ENCODE measurements at regions not wholly inside any gene's neighbourhood (a gene's known extent, or its start where the extent isn't known, plus 50 kb on each side); places are given as distances from the start of the nearest gene placed in this dataset.

DNA sequence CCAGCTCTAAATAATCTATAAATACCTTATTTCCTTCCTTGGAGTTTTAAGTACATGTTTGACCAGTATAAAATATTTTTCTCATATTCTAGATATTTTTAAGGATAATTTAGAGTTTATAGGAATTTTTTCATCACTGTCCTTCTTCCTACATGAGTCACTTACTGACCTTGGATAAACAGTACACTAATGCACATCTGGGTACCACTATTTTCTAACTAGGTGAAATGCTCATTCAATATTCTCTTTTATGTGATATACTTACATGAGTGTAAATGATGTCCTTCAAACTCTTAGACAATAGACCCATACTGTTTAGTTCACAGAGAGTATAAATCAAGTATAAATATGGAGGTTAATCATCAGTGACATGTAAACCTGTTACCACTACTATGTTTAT lies 1574.2 kb upstream of the ACVR2A start:
- DNase-seq (ENCODE audit: low read depth), result no peak

DNA sequence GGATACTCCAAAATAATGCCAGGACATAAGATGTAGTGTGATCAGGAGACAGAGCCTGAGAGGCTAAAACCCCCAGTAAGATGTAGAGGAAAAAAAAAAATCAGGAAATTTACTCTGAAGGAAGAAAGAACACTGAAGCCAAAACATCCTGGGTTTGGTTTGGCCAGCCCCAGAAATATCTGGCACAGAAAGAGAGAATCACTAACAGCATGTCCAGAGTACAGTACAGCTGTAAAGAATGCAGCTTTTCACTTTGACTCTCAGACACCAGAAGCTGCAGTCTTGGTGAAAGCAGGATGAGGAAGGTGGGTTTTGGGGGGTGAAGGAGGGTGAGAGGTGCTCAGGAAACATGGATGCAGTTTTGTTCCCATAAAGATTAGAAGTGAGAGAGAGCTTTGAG lies 1577.7 kb upstream of the ACVR2A start:
- DNase-seq (ENCODE audit: low read depth), result no peak

DNA sequence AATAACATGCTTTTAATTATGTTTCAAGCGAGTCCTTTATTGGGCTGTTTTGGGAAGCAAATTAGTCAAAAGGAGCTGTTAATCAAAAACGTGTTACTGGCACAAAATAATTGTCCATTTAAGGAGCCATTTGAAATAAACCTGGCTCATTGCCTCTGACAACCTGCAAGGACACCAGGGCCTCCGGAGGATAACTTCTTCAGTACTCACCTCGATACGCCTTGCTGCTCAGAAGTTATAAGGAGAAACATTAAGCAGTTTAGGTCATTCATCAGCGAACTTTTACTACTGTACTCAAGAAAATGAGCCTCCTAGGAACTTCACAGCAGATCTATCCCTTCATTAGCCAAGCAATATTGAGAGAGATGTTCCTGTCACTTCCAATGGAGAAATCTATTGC lies 1579.2 kb upstream of the ACVR2A start:
- DNase-seq (ENCODE audit: low read depth), result no peak

DNA sequence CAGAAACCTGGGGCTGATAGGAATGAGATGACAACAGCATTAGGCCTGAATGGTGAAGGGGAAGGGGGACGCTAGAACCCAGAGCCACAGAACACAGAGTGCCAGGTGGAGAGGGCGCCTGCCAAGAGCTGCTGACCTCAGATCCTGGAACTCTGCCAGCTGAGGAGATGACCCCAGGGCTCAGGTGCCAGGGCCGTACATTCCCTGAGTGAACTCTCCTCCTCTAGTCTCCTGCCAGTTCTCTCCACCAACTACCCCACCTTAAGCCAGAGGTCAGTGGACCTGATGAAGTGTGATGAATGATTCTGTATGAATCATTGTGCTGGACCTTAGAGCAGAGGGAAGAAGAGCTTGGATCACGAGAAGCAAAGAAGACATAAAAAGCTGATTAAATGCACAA lies 1582.2 kb upstream of the ACVR2A start:
- DNase-seq (ENCODE audit: low read depth), result no peak

DNA sequence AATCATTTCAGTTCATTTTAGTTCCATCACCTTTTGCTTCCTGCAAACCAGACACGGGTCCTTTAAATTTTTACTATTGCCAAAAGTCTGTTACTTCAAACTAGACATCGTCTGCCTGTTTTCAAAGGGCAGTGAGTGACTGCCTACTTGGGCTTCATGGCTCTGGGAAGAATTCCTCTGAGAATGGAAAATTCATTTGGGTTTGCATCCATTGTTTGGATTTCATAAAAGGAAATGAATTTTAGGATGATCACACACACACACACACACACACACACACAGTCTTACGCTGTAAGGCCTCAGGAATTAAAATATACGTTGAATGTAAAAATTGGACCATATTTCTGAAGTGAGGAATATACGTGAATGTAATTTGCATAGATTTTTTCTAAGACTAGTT lies 1584.3 kb upstream of the ACVR2A start:
- no peak for DNase-seq (ENCODE audit: low read depth)

DNA sequence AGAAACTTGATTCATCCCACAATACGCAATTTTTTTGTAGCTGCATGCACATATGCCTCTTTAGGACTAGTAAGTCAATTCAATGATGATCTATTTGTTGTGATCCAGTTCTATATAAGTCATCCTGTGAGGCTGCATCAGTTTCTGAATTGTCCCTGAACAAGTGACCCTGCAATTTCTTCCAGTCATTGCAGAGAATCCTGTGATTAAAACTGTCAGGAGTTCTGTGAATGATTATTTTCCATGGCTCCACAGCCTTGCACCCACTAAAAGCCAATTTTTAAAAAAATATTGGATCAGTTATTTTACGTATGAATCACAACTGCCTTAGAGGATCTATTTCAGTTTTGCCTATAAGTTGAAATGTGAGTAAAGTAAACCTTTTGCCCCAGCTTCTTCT lies 1585.0 kb upstream of the ACVR2A start:
- DNase-seq (ENCODE audit: low read depth), result no peak

DNA sequence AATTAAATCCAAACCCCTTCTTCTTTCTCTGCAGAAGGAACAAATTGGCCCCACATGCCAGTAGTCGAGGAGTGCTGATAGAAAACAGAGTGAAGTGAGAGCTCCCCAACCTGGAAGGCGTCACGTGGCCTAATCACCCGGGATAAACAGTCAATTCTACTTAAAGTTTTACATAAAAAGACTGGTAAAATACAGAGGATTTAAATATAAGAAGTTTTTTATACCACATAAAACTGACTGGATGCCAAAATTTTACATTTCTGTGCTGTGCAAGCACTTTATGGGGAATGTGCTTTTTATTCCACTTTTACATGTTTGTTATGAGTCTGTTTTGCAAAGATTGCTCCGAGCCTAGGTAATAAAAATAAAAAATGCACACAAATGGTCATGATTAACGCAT lies 1586.8 kb upstream of the ACVR2A start:
- DNase-seq (ENCODE audit: low read depth), result no peak

DNA sequence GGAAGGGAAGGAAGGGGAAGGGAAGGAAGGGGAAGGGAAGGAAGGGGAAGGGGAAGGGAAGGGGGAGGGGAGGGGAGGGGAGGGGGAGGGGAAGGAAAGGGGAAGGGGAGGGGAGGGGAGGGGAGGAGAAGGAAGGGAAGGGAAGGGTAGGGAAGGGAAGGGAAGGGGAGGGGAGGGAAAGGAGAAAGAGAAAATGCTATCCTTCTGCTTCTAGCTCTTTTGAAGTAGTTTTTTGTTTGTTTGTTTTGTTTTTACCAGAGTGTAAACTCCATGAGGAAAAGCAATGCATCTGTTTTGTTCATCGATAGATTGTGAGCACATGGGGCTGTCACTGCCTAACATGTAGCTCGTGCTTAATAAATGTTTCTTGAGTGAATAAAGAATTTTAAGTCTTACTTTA lies 1592.7 kb upstream of the ACVR2A start:
- no peak for DNase-seq (ENCODE audit: low read depth)

DNA sequence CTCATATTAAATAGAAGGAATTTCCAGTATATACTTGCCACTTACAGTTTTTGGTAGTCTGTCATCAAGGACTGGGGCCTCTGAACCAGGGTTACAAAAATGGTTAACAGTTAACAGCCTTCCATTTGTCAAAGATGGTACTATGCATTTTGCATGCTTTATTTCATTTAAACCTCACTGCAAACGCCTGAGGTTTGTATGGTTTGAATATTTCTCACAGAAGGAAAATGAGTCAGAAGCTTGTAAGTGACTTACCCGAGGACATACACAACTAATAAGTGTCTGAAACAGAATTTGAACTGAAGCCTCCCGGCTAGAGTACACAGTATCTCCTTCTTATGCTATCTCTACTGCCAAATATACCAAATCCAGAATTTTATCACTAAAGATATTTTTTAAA lies 1593.5 kb upstream of the ACVR2A start:
- DNase-seq (ENCODE audit: low read depth), result no peak

DNA sequence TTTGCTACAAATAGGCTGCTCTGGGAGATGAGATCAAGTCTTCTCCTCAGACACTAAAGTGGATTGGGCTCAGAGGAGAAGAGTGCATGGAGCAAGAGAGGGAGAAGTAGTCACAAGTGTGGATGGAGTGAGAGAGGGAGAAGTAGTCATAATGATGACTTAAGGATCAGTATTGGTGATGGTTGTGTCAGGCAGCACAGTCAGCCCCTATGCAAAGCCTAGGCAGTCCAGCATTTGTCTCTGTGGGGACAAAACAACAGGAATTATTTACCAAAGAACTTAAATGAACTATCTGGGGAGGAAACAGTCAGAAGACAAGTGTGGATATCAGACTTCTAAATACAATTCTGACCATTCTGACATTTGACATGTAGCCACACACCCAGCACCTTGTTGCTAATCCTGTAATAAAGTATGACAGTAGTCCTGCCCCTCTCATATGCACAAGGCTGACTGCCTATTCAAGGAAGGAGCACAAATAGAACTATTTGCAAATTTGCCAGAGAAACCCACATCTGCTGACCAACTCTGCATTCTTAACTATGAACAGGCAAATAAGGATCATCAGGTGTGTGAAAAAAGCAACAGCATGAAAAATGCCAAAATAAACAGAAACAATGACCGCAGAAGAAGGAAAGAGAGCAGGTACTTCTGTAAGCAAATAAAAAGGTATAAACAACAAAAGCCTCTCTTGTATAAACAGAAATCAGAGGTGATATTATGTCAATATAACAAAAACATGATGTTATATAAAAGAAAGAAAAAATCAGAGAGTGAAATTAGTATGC lies 1597.9 kb upstream of the ACVR2A start:
- no peak for DNase-seq (ENCODE audit: low read depth)

DNA sequence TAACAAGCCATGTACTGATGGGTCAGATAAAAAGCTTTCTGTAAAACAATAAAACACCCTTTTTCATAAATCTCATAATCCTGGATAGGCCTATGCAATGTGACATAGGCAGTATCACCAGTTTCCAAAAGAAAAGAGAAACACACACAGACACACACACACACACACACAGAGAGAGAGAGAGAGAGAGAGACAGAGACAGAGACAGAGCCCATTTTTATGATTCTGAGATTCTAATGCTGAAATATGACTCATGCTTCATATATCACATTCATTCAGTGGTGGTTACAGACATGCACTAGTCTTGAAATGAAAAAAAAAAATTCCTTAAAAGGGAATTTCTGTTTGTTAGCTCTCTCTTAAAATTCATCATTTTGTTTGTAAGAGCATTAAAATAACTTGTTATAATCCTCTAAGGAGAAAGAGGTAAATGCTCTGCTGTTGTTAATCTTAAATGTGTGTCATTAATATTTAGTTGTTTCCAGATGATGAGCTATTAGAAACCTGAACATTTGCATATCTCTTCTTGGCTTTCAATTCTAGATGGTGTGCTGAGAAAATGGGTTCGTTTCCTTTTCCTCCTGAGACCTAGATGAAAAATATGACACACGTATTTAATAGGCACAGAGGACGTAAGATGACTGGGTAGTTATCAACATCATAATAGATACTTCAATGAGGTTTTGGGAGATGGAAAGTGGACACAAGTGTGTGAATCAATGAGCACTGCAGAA lies 1598.7 kb upstream of the ACVR2A start:
- no peak for DNase-seq (ENCODE audit: low read depth)

DNA sequence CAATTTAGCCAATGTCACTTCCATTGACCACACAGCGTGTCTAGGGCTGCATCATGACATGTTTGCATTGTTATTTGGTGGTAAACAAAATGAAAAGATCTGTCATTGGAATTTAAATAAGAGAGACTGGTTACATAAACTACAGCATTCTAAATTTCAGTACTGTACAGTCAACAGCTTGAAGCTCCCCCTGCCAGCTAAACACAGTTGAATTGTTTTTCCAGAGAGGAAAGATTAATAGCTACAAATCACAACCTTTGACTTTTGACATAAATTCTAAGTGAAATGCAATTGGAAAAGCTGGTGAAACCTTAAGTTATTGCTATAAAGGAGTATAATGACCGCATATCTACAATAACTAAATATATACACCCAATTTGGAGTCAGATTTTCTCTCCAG lies 1600.0 kb upstream of the ACVR2A start:
- no peak for DNase-seq (ENCODE audit: low read depth)

DNA sequence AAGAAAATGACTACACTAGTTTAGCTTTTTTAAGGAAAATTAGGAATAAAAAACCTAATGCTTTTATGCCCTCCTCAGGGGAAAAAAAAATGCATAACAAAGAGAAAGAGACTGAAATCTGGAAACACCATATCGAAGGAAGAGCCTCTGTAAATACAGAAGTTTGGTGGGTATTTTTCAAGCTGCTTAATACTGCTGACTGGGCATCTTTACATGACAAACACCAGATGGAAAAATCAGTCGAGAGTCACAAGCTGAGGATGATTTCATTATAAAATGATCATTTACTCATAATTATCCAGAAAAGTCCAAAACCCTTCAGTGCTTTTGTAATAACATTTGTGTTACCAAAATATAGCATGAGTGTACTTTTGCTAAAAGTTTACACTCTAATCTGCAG lies 1600.7 kb upstream of the ACVR2A start:
- DNase-seq (ENCODE audit: low read depth), result no peak

DNA sequence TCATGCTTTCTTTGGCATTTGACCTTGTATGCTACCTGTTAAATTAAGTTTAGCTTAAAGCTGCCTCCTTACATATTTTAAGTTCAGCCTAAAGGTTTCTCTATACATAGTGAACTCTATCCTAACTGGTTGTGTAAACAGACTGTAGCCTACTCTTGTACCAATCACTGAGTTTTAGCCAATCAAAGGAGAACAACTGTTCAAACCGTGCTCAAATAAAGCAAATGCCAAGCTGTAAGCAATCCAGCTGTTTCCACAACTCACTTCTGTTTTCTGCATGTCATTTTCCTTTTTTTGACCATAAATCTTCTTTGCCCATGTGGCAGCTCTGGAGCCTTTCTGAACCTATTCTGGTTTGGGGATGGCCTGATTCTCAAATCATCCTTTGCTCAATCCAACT lies 1603.8 kb upstream of the ACVR2A start:
- no peak for DNase-seq (ENCODE audit: low read depth)

DNA sequence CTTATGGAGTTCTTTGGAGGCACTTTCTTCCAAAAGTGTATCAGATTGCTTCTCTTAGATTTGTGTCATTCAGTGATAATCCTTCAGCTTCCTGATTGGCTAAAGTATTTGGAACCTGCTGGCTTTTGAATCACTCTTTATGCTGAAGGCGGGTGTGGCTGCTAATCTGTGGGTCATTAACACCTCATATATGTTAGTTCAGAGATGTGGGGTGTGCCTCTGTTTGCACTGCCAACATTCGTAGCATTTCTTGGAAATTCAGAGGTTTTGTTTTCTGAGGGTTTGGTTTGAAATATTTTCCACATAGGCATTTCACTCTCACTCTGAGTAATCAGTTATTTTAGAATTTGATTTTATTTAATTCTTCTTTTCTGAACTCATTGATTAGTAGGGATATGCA lies 1604.4 kb upstream of the ACVR2A start:
- DNase-seq (ENCODE audit: low read depth), result no peak

DNA sequence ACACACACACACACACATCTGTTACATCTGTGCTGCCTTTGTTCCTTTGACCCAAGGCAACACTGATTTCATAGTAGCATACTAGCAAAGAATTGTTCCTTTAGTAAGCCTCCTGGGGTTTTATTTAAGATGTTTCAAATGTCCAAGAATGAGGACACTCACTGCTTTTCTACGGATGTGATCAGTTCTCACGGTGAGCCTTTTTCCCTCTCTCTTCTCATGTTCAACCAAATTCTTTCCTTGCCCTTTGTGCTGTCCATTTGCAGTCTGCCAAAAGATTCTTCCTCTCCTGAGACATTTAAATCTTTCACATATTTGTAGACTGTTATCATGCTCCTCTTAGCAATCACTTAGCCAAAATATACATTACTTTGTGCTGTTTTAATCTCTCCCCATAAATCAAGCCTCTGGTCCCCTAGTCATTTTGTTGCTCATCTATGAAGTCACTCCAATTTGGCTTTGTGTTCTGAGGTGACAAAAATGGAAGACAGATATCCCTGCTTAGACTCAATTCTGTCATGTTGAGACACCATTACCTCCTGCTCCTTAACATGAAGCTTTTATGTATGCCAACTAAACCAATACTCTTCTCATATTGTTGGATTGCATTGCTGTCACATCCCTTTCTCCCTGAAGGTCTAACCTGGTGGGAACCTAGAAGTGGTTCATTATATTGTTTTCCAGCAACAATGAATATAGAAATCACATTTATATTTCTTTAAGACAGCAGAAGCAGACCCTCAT lies 1605.3 kb upstream of the ACVR2A start:
- DNase-seq (ENCODE audit: low read depth), result no peak

DNA sequence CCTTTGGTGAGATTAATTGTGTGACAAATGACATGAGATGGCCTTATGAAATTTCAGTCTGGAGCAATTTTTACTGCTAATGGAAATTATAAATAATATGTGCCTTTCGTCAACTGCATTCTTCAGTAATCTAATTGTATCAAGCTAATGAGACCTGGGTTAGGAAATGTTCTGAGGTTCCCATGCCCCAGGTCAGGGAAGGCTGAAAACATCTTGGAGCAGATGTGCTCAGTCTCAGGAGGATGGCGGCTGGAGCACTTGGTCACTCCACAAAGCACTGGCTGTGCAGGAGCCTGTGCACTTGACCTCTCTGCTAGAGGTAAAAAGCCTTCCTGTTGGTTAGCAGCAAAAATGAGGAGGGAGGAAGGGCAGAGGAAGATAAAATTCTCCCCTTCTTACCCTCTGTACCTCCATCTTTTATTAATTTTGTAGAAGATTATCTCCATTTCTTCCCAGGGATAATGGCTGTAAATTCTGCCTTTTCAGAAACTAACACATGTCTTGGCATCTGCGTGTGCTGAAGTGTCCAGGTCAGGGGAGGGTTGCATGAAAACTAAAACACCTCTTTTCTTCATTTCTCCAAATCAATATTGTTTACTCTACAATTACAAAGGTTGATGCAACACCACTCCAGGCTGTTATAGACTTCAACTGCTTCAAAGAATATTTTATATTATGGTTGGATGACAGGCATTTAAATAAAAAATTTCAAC lies 1606.4 kb upstream of the ACVR2A start:
- no peak for DNase-seq (ENCODE audit: low read depth)

DNA sequence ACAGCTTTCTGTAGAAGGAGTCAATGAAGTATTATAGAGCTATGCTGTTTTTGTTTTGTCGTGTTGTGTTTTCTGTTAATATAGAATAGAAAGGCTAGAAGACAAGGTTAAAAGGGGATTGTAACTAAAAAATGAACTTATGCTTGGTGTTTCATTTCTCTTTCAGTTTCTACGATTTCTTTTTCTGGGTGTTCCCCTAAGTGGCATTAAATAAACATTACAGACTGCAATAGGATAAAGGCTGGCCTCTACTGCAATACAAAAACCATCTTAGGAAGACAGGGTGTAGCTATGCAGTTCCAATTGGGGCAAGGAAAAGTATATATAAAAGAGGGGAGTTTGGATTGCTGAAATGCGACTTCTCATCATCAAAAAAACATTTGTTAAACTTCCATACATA lies 1609.7 kb upstream of the ACVR2A start:
- DNase-seq (ENCODE audit: low read depth), result no peak

DNA sequence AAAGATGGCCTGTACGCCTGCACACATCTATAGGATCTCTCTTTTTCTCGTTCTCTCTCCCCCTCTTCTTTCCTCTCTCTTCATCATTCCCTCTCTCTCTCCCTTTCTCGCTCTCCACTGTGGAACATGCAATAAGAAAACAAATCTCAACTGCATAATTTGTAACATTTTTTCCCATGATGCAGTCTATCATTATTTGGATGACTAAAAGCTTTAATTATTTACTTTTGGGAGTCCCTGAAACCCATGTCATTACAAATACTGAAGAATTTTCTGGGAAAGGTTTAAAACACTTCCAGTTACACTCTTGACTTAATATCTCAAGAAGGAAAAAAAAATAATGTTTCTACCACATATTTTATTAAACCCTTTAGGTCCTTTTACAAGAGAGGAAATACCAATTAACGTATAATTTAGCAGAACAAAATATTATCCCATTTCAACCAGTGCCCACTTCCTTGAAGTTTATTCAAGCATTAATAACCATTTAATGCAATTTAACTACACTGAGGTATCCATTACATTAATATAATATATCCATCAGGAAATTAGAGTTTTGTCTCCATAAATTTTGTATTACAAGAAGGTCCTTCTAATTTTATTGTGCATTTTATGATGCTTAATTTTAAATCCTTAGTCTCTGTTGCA lies 1615.2 kb upstream of the ACVR2A start:
- no peak for DNase-seq (ENCODE audit: low read depth)

DNA sequence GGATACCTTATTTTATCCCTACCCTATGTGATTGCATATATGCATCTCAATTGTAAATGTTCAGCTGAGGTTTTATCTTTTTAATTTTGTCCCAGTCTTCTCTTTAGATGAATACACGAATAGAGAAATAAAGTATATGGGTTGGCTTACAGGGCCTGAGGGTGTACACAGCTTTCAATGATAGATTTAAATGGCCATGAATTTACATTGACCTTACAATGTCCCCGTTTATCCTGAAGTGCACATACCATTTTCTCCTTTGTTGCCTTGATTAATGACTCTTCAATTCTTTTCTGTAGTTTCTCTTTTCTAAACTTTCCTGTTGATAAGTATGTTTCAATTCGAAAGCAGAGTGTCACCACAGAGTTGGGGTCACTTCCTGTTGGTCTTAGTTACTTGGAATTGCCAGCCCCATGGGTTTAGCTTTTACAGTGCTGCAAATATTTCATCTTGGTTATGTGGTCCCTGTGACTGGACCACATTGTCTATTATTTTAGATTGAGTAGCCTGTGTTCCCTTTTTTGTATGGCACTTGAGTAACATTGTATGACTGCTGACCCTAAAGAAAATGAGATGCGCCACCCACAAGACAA lies 1616.3 kb upstream of the ACVR2A start:
- no peak for DNase-seq (ENCODE audit: low read depth)

DNA sequence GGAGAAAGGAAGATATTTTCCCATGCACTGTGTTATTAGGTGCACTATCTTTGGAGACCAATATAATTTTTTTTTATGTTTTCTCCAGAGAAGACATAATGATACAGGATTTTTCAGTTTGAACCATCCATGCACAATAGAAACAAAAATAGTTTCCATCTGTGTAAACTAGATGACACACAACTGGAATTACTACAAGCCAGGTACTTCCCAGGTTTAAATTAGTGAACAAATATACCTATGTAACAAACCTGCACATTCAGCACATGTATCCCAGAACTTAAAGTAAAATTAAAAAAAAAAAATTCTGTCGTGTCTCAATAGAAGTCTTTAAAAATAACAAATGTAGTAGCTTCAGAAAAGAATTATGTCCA lies 1616.8 kb upstream of the ACVR2A start:
- DNase-seq (ENCODE audit: low read depth), result no peak
